HCT116 (cell line): ENCODE measurements at regions not wholly inside any gene's neighbourhood (a gene's known extent, or its start where the extent isn't known, plus 50 kb on each side); places are given as distances from the start of the nearest gene placed in this dataset.

Source experiments
- ATAC-seq: fragments of 200-7000 bp; cut with Tn5 transposase; 2 replicates; pipeline ENCODE4 v1.9.1; 2020; ENCODE audit warnings: mild to moderate bottlenecking, moderate library complexity
- BruUV-seq: library from RNA; stranded (reverse); fragments of 400-500 nt; replicated peaks from 2 replicates; lab custom pipeline; 2021; lab: Mats Ljungman, UMichigan
- CTCF ChIA-PET: fragments of 300-600 bp; sonication (Branson Sonifier 250); formaldehyde crosslinking; loops from one replicate; lab custom pipeline; 2021; ENCODE audit warnings: antibody characterized with exemption; lab: Charles Lee
- POLR2A ChIA-PET: fragments of 300-600, 350-600 bp; sonication (Branson Sonifier 250); formaldehyde crosslinking; loops from one replicate; lab custom pipeline; 2021; ENCODE audit warnings: antibody characterized with exemption; lab: Charles Lee
- RAD21 ChIA-PET, 2 experiments: fragments of 300-600 bp; sonication (Branson Sonifier 250); formaldehyde crosslinking; loops; one replicate each; lab custom pipeline; 2023; ENCODE audit warnings: low total read pairs in 2 of 2; ENCODE audit not compliant: uncharacterized antibody in 2 of 2, unreplicated experiment in 2 of 2, low non-redundant PET in 1 of 2; lab: Charles Lee
- DNase-seq: peaks from one replicate; pipeline ENCODE4 v3.0.0-alpha.2; 2010; ENCODE audit warnings: low read depth, low spot score
- H2AFZ ChIP-seq: fragments of 200-600 bp; shearing (Covaris generic), sonication (generic); 2 replicates; pipeline ENCODE4 v1.6.1; 2017; ENCODE audit warnings: low read depth, mixed run types, mixed read lengths, antibody characterized with exemption, low read length; ENCODE audit not compliant: poor library complexity, severe bottlenecking
- H3K27ac ChIP-seq: 2 replicates; pipeline ENCODE4 v1.5.1; 2012; ENCODE audit warnings: low read depth, low read length
- H3K27me3 ChIP-seq: fragments of 200-600 bp; sonication (generic); 2 replicates; pipeline ENCODE4 v1.6.1; 2016; ENCODE audit warnings: mixed run types, low read length, mixed read lengths; ENCODE audit not compliant: insufficient read depth
- H3K36me3 ChIP-seq, 2 experiments: fragments of 200-500 bp in 1 of 2; fragments of 200-600 bp in 1 of 2; sonication (Bioruptor generic) in 1 of 2; sonication (generic) in 1 of 2; 2 replicates each; pipeline versions ENCODE4 v1.5.1 to v1.6.1; 2014 to 2016; ENCODE audit warnings: low read length in 2 of 2, inconsistent platforms in 1 of 2, mixed read lengths in 1 of 2, mixed run types in 1 of 2; ENCODE audit not compliant: insufficient read depth in 2 of 2, control insufficient read depth in 1 of 2
- H3K4me1 ChIP-seq, 2 experiments: fragments of 200-600 bp in 1 of 2; sonication (generic) in 1 of 2; 2 replicates each; pipeline versions ENCODE4 v1.5.1 to v1.6.1; 2012 to 2017; ENCODE audit warnings: low read length in 2 of 2, inconsistent platforms in 1 of 2, mild to moderate bottlenecking in 1 of 2, mixed read lengths in 1 of 2, mixed run types in 1 of 2, moderate library complexity in 1 of 2; ENCODE audit not compliant: insufficient read depth in 2 of 2, control insufficient read depth in 1 of 2
- H3K4me2 ChIP-seq: fragments of 200-600 bp; sonication (generic); 2 replicates; pipeline ENCODE4 v1.6.1; 2017; ENCODE audit warnings: mixed run types, low read length, mixed read lengths
- H3K4me3 ChIP-seq, 2 experiments: fragments of 200-600 bp in 1 of 2; sonication (generic) in 1 of 2; replicated peaks in 1 of 2; 2 replicates each; pipeline ENCODE4 v1.5.1; 2011 to 2016; ENCODE audit warnings: low read length in 2 of 2, control low read depth in 1 of 2, low read depth in 1 of 2, mild to moderate bottlenecking in 1 of 2, mixed read lengths in 1 of 2, mixed run types in 1 of 2
- H3K79me2 ChIP-seq: fragments of 200-600 bp; sonication (generic); 2 replicates; pipeline ENCODE4 v1.6.1; 2017; ENCODE audit warnings: mild to moderate bottlenecking, mixed run types, low read length, moderate library complexity, mixed read lengths; ENCODE audit not compliant: insufficient read depth
- H3K9ac ChIP-seq: fragments of 200-600 bp; sonication (generic); 2 replicates; pipeline ENCODE4 v1.6.1; 2016; ENCODE audit warnings: low read length, mixed read lengths
- H3K9me2 ChIP-seq: fragments of 200-600 bp; sonication (generic), shearing (Covaris generic); 2 replicates; pipeline ENCODE4 v1.6.1; 2017; ENCODE audit warnings: mixed run types, mild to moderate bottlenecking, moderate library complexity; ENCODE audit not compliant: insufficient read depth
- H3K9me3 ChIP-seq, 2 experiments: fragments of 200-500 bp in 1 of 2; fragments of 200-600 bp in 1 of 2; sonication (Bioruptor generic) in 1 of 2; sonication (generic) in 1 of 2; 2 replicates each; pipeline ENCODE4 v1.6.1; 2014 to 2017; ENCODE audit warnings: low read length in 2 of 2, mixed read lengths in 2 of 2, inconsistent platforms in 1 of 2, low read depth in 1 of 2, mild to moderate bottlenecking in 1 of 2, mixed run types in 1 of 2, moderate library complexity in 1 of 2; ENCODE audit not compliant: control insufficient read depth in 1 of 2, insufficient read depth in 1 of 2
- H4K20me1 ChIP-seq: fragments of 200-600 bp; sonication (generic), shearing (Covaris generic); 2 replicates; pipeline ENCODE4 v1.6.1; 2017; ENCODE audit warnings: mixed run types, mild to moderate bottlenecking, moderate library complexity; ENCODE audit not compliant: insufficient read depth
- CBX3 ChIP-seq: IDR thresholded peaks from 2 replicates; pipeline ENCODE4 v1.6.1; 2012; ENCODE audit warnings: low read depth
- CEBPB ChIP-seq: IDR thresholded peaks from 2 replicates; pipeline ENCODE4 v1.6.1; 2012; ENCODE audit warnings: low read depth
- ELF1 ChIP-seq: IDR thresholded peaks from 2 replicates; pipeline ENCODE4 v1.6.1; 2012; ENCODE audit warnings: low read depth, borderline replicate concordance
- EZH2 ChIP-seq: fragments of 200-600 bp; sonication (generic); IDR thresholded peaks from 2 replicates; pipeline ENCODE4 v1.6.1; 2017; ENCODE audit warnings: antibody characterized with exemption, mixed run types
- FOSL1 ChIP-seq: IDR thresholded peaks from 2 replicates; pipeline ENCODE4 v1.6.1; 2012; ENCODE audit warnings: low read depth
- JUND ChIP-seq: IDR thresholded peaks from 2 replicates; pipeline ENCODE4 v1.6.1; 2012
- MAX ChIP-seq: IDR thresholded peaks from 2 replicates; pipeline ENCODE4 v1.6.1; 2012
- POLR2A ChIP-seq: IDR thresholded peaks from 2 replicates; pipeline ENCODE4 v1.7.0; 2011; ENCODE audit warnings: borderline replicate concordance; ENCODE audit not compliant: insufficient read depth, insufficient read length; ENCODE audit errors: extremely low read depth
- POLR2AphosphoS5 ChIP-seq: IDR thresholded peaks from 2 replicates; pipeline ENCODE4 v1.6.1; 2011; ENCODE audit warnings: mild to moderate bottlenecking, low read depth, low read length, moderate library complexity
- SIN3A ChIP-seq: IDR thresholded peaks from 2 replicates; pipeline ENCODE4 v1.6.1; 2012; ENCODE audit warnings: low read depth
- SP1 ChIP-seq: IDR thresholded peaks from 2 replicates; pipeline ENCODE4 v1.6.1; 2012; ENCODE audit warnings: low read depth
- TCF7L2 ChIP-seq: IDR thresholded peaks from 2 replicates; pipeline ENCODE4 v1.7.0; 2011; ENCODE audit warnings: borderline replicate concordance, inconsistent platforms; ENCODE audit not compliant: insufficient read depth, insufficient read length; ENCODE audit errors: extremely low read depth
- intact Hi-C: fragments of 100-400 bp; cut with micrococcal nuclease; formaldehyde crosslinking; loops from 2 replicates; pipeline ENCODE4 v1.10.0; 2022
- TF ChIP-seq, protein P1 (sequence below), 3 experiments: fragments of 200-600 bp in 1 of 3; sonication (generic) in 1 of 3; IDR thresholded peaks in 2 of 3; conservative IDR thresholded peaks in 1 of 3; 2 replicates each; pipeline ENCODE4 v1.5.1; 2012 to 2017; ENCODE audit warnings: low read depth in 2 of 3, low read length in 2 of 3, antibody characterized with exemption in 1 of 3, borderline replicate concordance in 1 of 3, control low read depth in 1 of 3, mild to moderate bottlenecking in 1 of 3, mixed read lengths in 1 of 3, mixed run types in 1 of 3, moderate library complexity in 1 of 3; ENCODE audit not compliant: insufficient read depth in 1 of 3
- TF ChIP-seq, protein P2 (sequence below): IDR thresholded peaks from 2 replicates; pipeline ENCODE4 v1.6.1; 2012; ENCODE audit warnings: low read depth

- TF ChIP-seq SP1, result no peak
Observed at GRCh38 chr11:116282481-116282880, 490.3 kb downstream of the BUD13 start (continued).

GRCh38 chr11:116281173-116282160 lies 491.3 kb downstream of the BUD13 start:
- intact Hi-C loops, result no loop called here
- no TSS peak for BruUV-seq
- no peak for ATAC-seq

More at GRCh38 chr11:116281173-116282160, 491.3 kb downstream of the BUD13 start:
- Histone ChIP-seq H4K20me1 (no peaks in the 10 kb centered on the region), H3K4me1 (no peaks in the 10 kb centered on the region), H3K4me2 (no peak overlapping the region), H3K36me3 (no peaks in the 10 kb centered on the region), H3K27ac (no peak overlapping the region), H3K9me2 (no peaks in the 10 kb centered on the region), H3K79me2 (no peaks in the 10 kb centered on the region), H3K9me3 (no peaks in the 10 kb centered on the region), H3K9ac (no peak overlapping the region), H3K27me3 (peaks cover 8% of the 10 kb centered on the region), H2AFZ (no peak overlapping the region), H3K4me3 (no peak overlapping the region)
- TF ChIP-seq JUND, result no peak
- no peak for TF ChIP-seq MAX
- TF ChIP-seq, protein P1, sequence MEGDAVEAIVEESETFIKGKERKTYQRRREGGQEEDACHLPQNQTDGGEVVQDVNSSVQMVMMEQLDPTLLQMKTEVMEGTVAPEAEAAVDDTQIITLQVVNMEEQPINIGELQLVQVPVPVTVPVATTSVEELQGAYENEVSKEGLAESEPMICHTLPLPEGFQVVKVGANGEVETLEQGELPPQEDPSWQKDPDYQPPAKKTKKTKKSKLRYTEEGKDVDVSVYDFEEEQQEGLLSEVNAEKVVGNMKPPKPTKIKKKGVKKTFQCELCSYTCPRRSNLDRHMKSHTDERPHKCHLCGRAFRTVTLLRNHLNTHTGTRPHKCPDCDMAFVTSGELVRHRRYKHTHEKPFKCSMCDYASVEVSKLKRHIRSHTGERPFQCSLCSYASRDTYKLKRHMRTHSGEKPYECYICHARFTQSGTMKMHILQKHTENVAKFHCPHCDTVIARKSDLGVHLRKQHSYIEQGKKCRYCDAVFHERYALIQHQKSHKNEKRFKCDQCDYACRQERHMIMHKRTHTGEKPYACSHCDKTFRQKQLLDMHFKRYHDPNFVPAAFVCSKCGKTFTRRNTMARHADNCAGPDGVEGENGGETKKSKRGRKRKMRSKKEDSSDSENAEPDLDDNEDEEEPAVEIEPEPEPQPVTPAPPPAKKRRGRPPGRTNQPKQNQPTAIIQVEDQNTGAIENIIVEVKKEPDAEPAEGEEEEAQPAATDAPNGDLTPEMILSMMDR (IDR thresholded peaks at IDR 0.05 in 2 of 3, conservative IDR thresholded peaks at IDR 0.05 in 1 of 3; ENCODE audit: borderline replicate concordance in 1 of 3, insufficient read depth in 1 of 3, low read depth in 2 of 3, low read length in 2 of 3), result no peak; a peak in 2 of 6 replicates
- no peak for TF ChIP-seq ELF1
- TF ChIP-seq SIN3A, result no peak
- no peak for TF ChIP-seq EZH2
- TF ChIP-seq, protein P2, sequence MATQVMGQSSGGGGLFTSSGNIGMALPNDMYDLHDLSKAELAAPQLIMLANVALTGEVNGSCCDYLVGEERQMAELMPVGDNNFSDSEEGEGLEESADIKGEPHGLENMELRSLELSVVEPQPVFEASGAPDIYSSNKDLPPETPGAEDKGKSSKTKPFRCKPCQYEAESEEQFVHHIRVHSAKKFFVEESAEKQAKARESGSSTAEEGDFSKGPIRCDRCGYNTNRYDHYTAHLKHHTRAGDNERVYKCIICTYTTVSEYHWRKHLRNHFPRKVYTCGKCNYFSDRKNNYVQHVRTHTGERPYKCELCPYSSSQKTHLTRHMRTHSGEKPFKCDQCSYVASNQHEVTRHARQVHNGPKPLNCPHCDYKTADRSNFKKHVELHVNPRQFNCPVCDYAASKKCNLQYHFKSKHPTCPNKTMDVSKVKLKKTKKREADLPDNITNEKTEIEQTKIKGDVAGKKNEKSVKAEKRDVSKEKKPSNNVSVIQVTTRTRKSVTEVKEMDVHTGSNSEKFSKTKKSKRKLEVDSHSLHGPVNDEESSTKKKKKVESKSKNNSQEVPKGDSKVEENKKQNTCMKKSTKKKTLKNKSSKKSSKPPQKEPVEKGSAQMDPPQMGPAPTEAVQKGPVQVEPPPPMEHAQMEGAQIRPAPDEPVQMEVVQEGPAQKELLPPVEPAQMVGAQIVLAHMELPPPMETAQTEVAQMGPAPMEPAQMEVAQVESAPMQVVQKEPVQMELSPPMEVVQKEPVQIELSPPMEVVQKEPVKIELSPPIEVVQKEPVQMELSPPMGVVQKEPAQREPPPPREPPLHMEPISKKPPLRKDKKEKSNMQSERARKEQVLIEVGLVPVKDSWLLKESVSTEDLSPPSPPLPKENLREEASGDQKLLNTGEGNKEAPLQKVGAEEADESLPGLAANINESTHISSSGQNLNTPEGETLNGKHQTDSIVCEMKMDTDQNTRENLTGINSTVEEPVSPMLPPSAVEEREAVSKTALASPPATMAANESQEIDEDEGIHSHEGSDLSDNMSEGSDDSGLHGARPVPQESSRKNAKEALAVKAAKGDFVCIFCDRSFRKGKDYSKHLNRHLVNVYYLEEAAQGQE, result no peak
- no peak for TF ChIP-seq FOSL1
- TF ChIP-seq SP1, result no peak
- no peak for TF ChIP-seq POLR2A
- TF ChIP-seq TCF7L2, result no peak
- no peak for TF ChIP-seq CEBPB
- no peak for TF ChIP-seq POLR2AphosphoS5
- no peak for TF ChIP-seq CBX3
- CTCF ChIA-PET, result interaction anchor here (1.4 to 2.3 kb wide), 2 partner anchors 218 to 360 kb away, joined by 6 read pairs; no protein-coding TSS in a partner anchor
- RAD21 ChIA-PET, result no interaction called here
- POLR2A ChIA-PET, result no interaction called here
- no peak for DNase-seq
